Mammary epithelial cell (primary cell): ENCODE measurements at regions not wholly inside any gene's neighbourhood (a gene's known extent, or its start where the extent isn't known, plus 50 kb on each side); places are given as distances from the start of the nearest gene placed in this dataset.

Experiments
- EZH2 ChIP-seq: IDR thresholded peaks from 2 replicates; pipeline ENCODE4 v1.6.1; 2012; ENCODE audit warnings: low read length, inconsistent platforms, borderline replicate concordance
- TF ChIP-seq, protein P1 (sequence below), 2 donors: IDR thresholded peaks in 1 of 2; conservative IDR thresholded peaks in 1 of 2; 2 replicates each; pipeline ENCODE4 v1.5.1; 2011 to 2012; ENCODE audit warnings: inconsistent platforms in 2 of 2, low read length in 2 of 2, mild to moderate bottlenecking in 2 of 2, control low read depth in 1 of 2, low read depth in 1 of 2; ENCODE audit not compliant: insufficient read depth in 1 of 2; ENCODE audit errors: extremely low read depth in 1 of 2

DNA sequence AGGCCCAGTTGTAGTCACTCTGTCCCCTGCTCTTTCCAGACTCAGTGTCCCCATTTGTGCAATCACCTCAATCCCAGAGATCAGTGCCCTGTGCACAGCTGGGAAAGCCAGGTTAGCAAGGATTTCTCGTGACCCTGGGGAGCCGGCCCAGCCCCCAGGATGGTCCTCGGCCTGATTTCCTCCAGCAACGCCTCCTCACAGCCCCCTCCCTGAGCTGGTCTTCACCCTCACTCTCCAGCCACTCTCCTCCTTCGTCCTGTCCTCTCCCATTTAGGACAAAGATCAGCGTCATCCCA is 194.8 kb upstream of the C14orf180 start:
- TF ChIP-seq, protein P1, sequence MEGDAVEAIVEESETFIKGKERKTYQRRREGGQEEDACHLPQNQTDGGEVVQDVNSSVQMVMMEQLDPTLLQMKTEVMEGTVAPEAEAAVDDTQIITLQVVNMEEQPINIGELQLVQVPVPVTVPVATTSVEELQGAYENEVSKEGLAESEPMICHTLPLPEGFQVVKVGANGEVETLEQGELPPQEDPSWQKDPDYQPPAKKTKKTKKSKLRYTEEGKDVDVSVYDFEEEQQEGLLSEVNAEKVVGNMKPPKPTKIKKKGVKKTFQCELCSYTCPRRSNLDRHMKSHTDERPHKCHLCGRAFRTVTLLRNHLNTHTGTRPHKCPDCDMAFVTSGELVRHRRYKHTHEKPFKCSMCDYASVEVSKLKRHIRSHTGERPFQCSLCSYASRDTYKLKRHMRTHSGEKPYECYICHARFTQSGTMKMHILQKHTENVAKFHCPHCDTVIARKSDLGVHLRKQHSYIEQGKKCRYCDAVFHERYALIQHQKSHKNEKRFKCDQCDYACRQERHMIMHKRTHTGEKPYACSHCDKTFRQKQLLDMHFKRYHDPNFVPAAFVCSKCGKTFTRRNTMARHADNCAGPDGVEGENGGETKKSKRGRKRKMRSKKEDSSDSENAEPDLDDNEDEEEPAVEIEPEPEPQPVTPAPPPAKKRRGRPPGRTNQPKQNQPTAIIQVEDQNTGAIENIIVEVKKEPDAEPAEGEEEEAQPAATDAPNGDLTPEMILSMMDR (conservative IDR thresholded peaks at IDR 0.05 in 1 of 2, IDR thresholded peaks at IDR 0.05 in 1 of 2; ENCODE audit: extremely low read depth in 1 of 2, insufficient read depth in 1 of 2, low read depth in 1 of 2, low read length in 2 of 2) = no peak
- no peak for TF ChIP-seq EZH2
